Body of pancreas (tissue), 4 donors: ENCODE measurements at regions not wholly inside any gene's neighbourhood (a gene's known extent, or its start where the extent isn't known, plus 50 kb on each side); places are given as distances from the start of the nearest gene placed in this dataset.

Experiments used
- ATAC-seq: fragments of 150-250 bp; one replicate; pipeline ENCODE4 v1.9.1; 2016
- DNase-seq, 4 donors: peaks; one replicate each; pipeline ENCODE4 v3.0.0-alpha.2; 2019
- H3K27ac ChIP-seq, 4 donors: fragments of 200-600 bp; sonication (generic); 1 replicate in 3 of 4; 2 replicates in 1 of 4; pipeline versions ENCODE4 v1.5.1 to v1.6.1; 2016 to 2019; ENCODE audit warnings: mild to moderate bottlenecking in 1 of 4, mixed read lengths in 1 of 4, moderate library complexity in 1 of 4
- H3K27me3 ChIP-seq, 2 donors: fragments of 200-600 bp; sonication (generic); one replicate each; pipeline ENCODE4 v1.6.0; 2016; ENCODE audit warnings: mild to moderate bottlenecking in 1 of 2
- H3K36me3 ChIP-seq, 2 donors: fragments of 200-600 bp; sonication (generic); replicated peaks in 1 of 2; 2 replicates each; pipeline ENCODE4 v1.5.1; 2016; ENCODE audit warnings: low read depth in 2 of 2; ENCODE audit not compliant: insufficient read depth in 1 of 2
- H3K4me1 ChIP-seq: fragments of 200-600 bp; sonication (generic); one replicate; pipeline ENCODE4 v1.6.0; 2016
- H3K4me3 ChIP-seq, 2 donors: fragments of 200-600 bp; sonication (generic); 1 replicate in 1 of 2; 2 replicates in 1 of 2; pipeline ENCODE4 v1.5.1; 2016 to 2019
- H3K9me3 ChIP-seq, 3 donors: fragments of 200-600 bp; sonication (generic); 1 replicate in 2 of 3; 2 replicates in 1 of 3; pipeline ENCODE4 v1.5.1; 2016
- POLR2A ChIP-seq, 3 donors: fragments of 450-650 bp; IDR thresholded peaks; one replicate each; pipeline ENCODE4 v1.6.1; 2016; ENCODE audit warnings: antibody characterized with exemption in 3 of 3, mild to moderate bottlenecking in 2 of 3
- WGBS, 2 donors: methylation state at CpG; one replicate each; pipeline ENCODE4 v1.1.5; 2017; 5-methylcytosine and 5-hydroxymethylcytosine counted together
- intact Hi-C: fragments of 100-400 bp; cut with DNase I; formaldehyde crosslinking; loops from one replicate; pipeline ENCODE4 v1.15.1; 2023
- TF ChIP-seq, protein P1 (sequence below), 7 experiments: fragments of 450-650 bp in 4 of 7; fragments of 200-600 bp in 3 of 7; sonication (generic) in 3 of 7; IDR thresholded peaks; one replicate each; pipeline ENCODE4 v1.5.1; 2016 to 2019; ENCODE audit warnings: antibody characterized with exemption in 7 of 7

DNA sequence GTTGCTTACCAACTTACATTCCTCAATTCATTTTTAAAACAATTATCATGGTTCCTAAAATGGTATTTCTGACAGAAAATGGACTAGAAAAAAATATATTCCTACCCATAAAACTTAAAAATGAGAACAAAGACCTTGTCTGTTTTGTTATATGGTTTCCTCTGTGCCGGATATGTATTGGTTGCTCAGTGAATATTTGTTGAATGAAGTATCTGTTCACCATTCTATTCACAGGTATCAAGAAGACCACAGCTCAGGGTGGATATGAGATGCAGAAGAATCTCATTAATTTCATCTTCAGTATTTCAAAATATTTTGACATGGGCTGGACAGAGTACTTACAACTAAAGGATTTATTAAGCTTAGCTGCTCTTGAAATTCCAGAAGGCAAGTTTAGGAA, 58.1 kb downstream of the TUSC7 start:
- Histone ChIP-seq H3K27ac (no peak overlapping the region), H3K36me3 (no peaks in the 10 kb centered on the region), H3K4me1 (no peaks in the 10 kb centered on the region), H3K27me3 (no peaks in the 10 kb centered on the region), H3K9me3 (no peaks in the 10 kb centered on the region), H3K4me3 (no peak overlapping the region)
- TF ChIP-seq, protein P1, sequence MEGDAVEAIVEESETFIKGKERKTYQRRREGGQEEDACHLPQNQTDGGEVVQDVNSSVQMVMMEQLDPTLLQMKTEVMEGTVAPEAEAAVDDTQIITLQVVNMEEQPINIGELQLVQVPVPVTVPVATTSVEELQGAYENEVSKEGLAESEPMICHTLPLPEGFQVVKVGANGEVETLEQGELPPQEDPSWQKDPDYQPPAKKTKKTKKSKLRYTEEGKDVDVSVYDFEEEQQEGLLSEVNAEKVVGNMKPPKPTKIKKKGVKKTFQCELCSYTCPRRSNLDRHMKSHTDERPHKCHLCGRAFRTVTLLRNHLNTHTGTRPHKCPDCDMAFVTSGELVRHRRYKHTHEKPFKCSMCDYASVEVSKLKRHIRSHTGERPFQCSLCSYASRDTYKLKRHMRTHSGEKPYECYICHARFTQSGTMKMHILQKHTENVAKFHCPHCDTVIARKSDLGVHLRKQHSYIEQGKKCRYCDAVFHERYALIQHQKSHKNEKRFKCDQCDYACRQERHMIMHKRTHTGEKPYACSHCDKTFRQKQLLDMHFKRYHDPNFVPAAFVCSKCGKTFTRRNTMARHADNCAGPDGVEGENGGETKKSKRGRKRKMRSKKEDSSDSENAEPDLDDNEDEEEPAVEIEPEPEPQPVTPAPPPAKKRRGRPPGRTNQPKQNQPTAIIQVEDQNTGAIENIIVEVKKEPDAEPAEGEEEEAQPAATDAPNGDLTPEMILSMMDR (IDR thresholded peaks at IDR 0.05): no peak
- no peak for TF ChIP-seq POLR2A (IDR thresholded peaks at IDR 0.05)
- WGBS, 2 donors: 73 to 82% methylated on average over 1 of the region's 1 CpG
- DNase-seq: no peak
- intact Hi-C loops: no loop called here
- no peak for ATAC-seq

DNA sequence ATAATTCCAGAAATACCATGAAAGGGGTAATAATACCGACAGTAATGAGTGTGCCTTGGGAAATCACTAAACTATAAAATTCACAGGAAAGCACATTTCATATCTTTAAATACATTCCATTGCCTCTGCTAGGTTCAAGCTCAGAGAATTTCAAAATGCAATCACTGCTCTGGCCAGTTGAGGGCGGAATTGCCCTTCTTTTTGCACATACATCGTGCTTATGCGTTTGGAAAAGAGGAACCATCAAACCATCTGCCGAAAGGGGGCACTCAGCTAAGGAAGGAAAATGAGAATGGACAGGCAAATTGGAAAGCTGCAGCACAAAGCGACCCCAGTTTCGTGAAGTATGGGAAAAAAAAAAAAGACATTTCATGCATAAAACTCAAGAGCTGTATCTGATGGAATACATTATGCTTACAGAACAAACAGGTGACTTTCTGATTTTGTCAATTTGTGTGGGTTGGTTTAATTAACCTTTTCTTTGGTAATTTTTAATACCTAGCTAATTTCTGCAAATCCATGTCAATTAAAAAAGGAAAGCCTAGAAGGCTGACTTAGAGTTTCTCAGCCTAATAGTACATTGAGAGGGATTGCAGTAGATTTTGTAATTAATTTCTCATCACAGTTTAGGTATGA, 61.4 kb downstream of the TUSC7 start:
- H3K4me3 ChIP-seq: no peak overlapping the region
- no peaks in the 10 kb centered on the region for H3K27me3 ChIP-seq
- intact Hi-C loops: no loop called here
- H3K27ac ChIP-seq: no peak overlapping the region
- no peaks in the 10 kb centered on the region for H3K36me3 ChIP-seq
- ATAC-seq (peak; percentile 86), DNase-seq (peak; percentile 65 to 79 (median 76))
- H3K4me1 ChIP-seq: no peaks in the 10 kb centered on the region
- WGBS, 2 donors: 1% methylated on average over 7 of the region's 7 CpGs
- H3K9me3 ChIP-seq: no peaks in the 10 kb centered on the region
- TF ChIP-seq POLR2A (IDR thresholded peaks at IDR 0.05): no peak
- TF ChIP-seq, protein P1 (IDR thresholded peaks at IDR 0.05): peak; percentile 46 to 93 (median 84)

DNA sequence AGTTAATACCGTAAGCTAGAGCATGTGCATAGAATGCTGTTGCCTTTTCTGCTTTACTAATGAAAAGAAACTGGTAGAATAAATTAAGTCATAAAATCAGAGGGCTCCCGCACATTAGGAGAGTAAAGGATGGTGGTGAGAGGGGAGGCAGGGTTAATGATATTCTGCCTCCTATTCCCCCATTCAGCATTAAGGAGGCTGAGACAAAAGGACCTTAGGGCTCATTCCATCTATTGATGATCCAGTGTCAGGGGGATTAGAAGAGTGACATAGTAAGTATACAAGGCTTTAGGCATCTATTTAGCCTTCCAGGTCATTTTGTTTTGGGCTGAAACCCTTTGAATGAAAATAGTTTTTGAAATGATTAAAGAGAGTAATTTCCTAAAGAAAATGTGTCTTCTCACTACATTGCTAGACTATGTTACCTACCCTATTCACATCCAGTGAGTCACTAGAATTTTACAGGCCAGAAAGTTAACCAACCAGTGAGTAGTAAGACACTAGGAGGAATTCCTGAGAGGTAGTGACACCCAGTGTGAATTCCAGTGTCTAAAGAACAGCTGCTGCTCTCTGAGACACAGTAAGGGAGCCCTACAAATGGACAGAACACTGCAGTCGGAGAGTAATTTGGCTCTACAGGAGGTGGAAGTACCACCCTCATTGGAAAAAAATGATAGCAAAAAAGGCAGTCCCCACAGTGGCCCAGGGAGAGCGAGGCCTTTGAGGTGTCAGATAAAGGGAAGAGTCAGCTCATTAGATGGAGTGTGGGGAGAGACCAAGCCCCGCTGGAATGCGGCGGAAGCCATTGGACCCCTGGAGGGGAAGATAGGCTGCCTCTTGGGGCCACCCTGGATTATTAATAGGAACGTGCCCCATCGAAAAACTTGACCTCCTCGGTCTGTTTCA, 67.6 kb downstream of the TUSC7 start:
- Histone ChIP-seq H3K4me3 (no peak overlapping the region), H3K36me3 (no peaks in the 10 kb centered on the region), H3K27me3 (no peaks in the 10 kb centered on the region), H3K27ac (no peak overlapping the region), H3K9me3 (no peaks in the 10 kb centered on the region), H3K4me1 (no peaks in the 10 kb centered on the region)
- ATAC-seq (no peak), DNase-seq (no peak)
- TF ChIP-seq POLR2A (IDR thresholded peaks at IDR 0.05): no peak
- TF ChIP-seq, protein P1 (IDR thresholded peaks at IDR 0.05): no peak
- WGBS, 2 donors: 74 to 75% methylated on average over 10 of the region's 10 CpGs
- intact Hi-C loops: no loop called here

DNA sequence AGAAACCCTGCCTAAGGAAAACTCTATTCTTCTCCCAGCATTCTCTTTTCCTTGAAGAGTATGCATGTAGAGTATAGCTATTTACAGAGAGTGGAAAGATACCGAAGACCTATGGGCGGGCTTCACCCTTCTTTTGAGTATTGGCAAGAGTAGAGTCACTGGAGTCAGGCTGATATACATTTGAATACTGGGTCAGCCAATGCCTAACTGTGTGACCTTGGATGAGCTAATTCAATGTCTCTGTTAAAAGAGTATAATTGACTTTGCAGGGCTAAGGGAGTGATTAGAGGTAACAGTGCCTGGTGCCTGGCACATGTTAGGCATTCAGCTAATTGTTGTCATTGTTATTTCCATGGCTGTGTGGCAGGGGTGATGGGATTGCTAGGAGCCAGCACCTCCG, 75.6 kb downstream of the TUSC7 start:
- DNase-seq: no peak

More for the DNA sequence above, 75.6 kb downstream of the TUSC7 start:
- H3K4me1 ChIP-seq: no peaks in the 10 kb centered on the region
- TF ChIP-seq, protein P1 (IDR thresholded peaks at IDR 0.05): no peak
- TF ChIP-seq POLR2A (IDR thresholded peaks at IDR 0.05): no peak
- no peak overlapping the region for H3K4me3 ChIP-seq
- H3K36me3 ChIP-seq: no peaks in the 10 kb centered on the region
- intact Hi-C loops: no loop called here
- no peaks in the 10 kb centered on the region for H3K9me3 ChIP-seq
- H3K27me3 ChIP-seq: no peaks in the 10 kb centered on the region
- no peak overlapping the region for H3K27ac ChIP-seq
- no peak for ATAC-seq
- whole genome bisulfite sequencing, 2 donors: 82 to 85% methylated on average over 3 of the region's 3 CpGs
